22Rv1 (cell line): ENCODE measurements at regions not wholly inside any gene's neighbourhood (a gene's known extent, or its start where the extent isn't known, plus 50 kb on each side); places are given as distances from the start of the nearest gene placed in this dataset.
A peak's percentile ranks its signal among the peaks of the same experiment; 100 is the strongest.

Experiments used
- H3K27ac ChIP-seq: fragments of 450-650 bp; 2 replicates; pipeline ENCODE4 v1.5.1; 2017
- CTCF ChIP-seq: fragments of 450-650 bp; IDR thresholded peaks from 2 replicates; pipeline ENCODE4 v1.5.1; 2017; ENCODE audit warnings: mild to moderate bottlenecking
- ZFX ChIP-seq: fragments of 450-650 bp; IDR thresholded peaks from 2 replicates; pipeline ENCODE4 v1.6.1; 2017; ENCODE audit warnings: antibody characterized with exemption, borderline replicate concordance

- no peak overlapping the region for H3K27ac ChIP-seq
- TF ChIP-seq ZFX (no peak), CTCF (no peak)
These were observed 367.6 kb downstream of the BCOR start for GRCh38 chrX:39729981-39730661.

GRCh38 chrX:39730662-39731329 lies 367.0 kb downstream of the BCOR start:
- TF ChIP-seq CTCF: peak; percentile 57
- TF ChIP-seq ZFX: no peak
- no peak overlapping the region for H3K27ac ChIP-seq

GRCh38 chrX:39731330-39731667 lies 366.5 kb downstream of the BCOR start:
- H3K27ac ChIP-seq: no peak overlapping the region
- TF ChIP-seq CTCF (no peak), ZFX (no peak)

GRCh38 chrX:39731735-39732134 lies 366.0 kb downstream of the BCOR start:
- TF ChIP-seq ZFX (no peak), CTCF (no peak)

GRCh38 chrX:39733745-39734144 lies 364.0 kb downstream of the BCOR start:
- no peak for TF ChIP-seq CTCF
- TF ChIP-seq ZFX: no peak
- H3K27ac ChIP-seq: no peak overlapping the region

More at GRCh38 chrX:39731735-39732134, 366.0 kb downstream of the BCOR start:
- no peak overlapping the region for H3K27ac ChIP-seq

- TF ChIP-seq ZFX (no peak), CTCF (no peak)
- H3K27ac ChIP-seq: no peak overlapping the region
These were observed 363.5 kb downstream of the BCOR start for GRCh38 chrX:39734174-39734776.
